K562 (cell line): ENCODE measurements at regions not wholly inside any gene's neighbourhood (a gene's known extent, or its start where the extent isn't known, plus 50 kb on each side); places are given as distances from the start of the nearest gene placed in this dataset.

ENCODE experiments used
- HIVEP1 ChIP-seq: fragments of 250-450 bp; sonication (Bioruptor Pico); IDR thresholded peaks from 2 replicates; pipeline ENCODE4 v1.4.0; 2020; ENCODE audit warnings: mild to moderate bottlenecking
- KDM1A ChIP-seq, 2 experiments: fragments of 450-650 bp; IDR thresholded peaks; 2 replicates each; pipeline ENCODE4 v1.6.1; 2016; ENCODE audit warnings: mild to moderate bottlenecking in 2 of 2
- KLF1 ChIP-seq: fragments of 450-650 bp; IDR thresholded peaks from 2 replicates; pipeline ENCODE4 v1.6.1; 2016; ENCODE audit warnings: missing genetic modification characterization, missing compliant biosample characterization
- MYC ChIP-seq, 2 experiments: fragments of 250-450 bp in 1 of 2; sonication (Bioruptor Pico) in 1 of 2; IDR thresholded peaks; 2 replicates each; pipeline versions ENCODE4 v1.5.1 to v1.6.1; 2012 to 2021; ENCODE audit warnings: low read depth in 2 of 2, borderline replicate concordance in 1 of 2, improper control_type of control experiment in 1 of 2, low read length in 1 of 2, mild to moderate bottlenecking in 1 of 2, moderate library complexity in 1 of 2
- POLR2A ChIP-seq: fragments of 450-650 bp; conservative IDR thresholded peaks from 2 replicates; pipeline ENCODE4 v1.6.1; 2016
- POLR2AphosphoS5 ChIP-seq: IDR thresholded peaks from 2 replicates; pipeline ENCODE4 v1.6.1; 2011; ENCODE audit warnings: mild to moderate bottlenecking, low read depth, low read length, moderate library complexity; ENCODE audit not compliant: control insufficient read depth, insufficient read depth
- RAD21 ChIP-seq, 2 experiments: fragments of 250-450 bp in 1 of 2; fragments of 450-650 bp in 1 of 2; sonication (Bioruptor Pico) in 1 of 2; formaldehyde crosslinking in 1 of 2; IDR thresholded peaks in 1 of 2; conservative IDR thresholded peaks in 1 of 2; 2 replicates each; pipeline versions ENCODE4 v1.4.0 to v1.8.0; 2020 to 2022; ENCODE audit warnings: mild to moderate bottlenecking in 2 of 2, moderate library complexity in 1 of 2
- ZBTB1 ChIP-seq: sonication (generic); formaldehyde crosslinking; IDR thresholded peaks from 2 replicates; pipeline ENCODE4 v1.8.1; 2023; ENCODE audit warnings: missing genetic modification reagents, low read depth, mild to moderate bottlenecking, borderline replicate concordance
- ZNF507 ChIP-seq: conservative IDR thresholded peaks from 2 replicates; pipeline ENCODE4 v1.6.1; 2017; ENCODE audit warnings: missing genetic modification characterization, missing compliant biosample characterization
- ZNF589 ChIP-seq: fragments of 200-800 bp; sonication (Bioruptor generic); IDR thresholded peaks from 2 replicates; pipeline ENCODE4 v1.6.1; 2016; ENCODE audit warnings: low read depth, missing genetic modification characterization, missing compliant biosample characterization
- TF ChIP-seq, protein P1 (sequence below): sonication (generic); formaldehyde crosslinking; IDR thresholded peaks from 2 replicates; pipeline ENCODE4 v1.8.1; 2022; ENCODE audit warnings: missing genetic modification reagents
- TF ChIP-seq, protein P2 (sequence below), 2 experiments: fragments of 200-800 bp in 1 of 2; sonication (Bioruptor generic) in 1 of 2; sonication (generic) in 1 of 2; formaldehyde crosslinking in 1 of 2; IDR thresholded peaks in 1 of 2; conservative IDR thresholded peaks in 1 of 2; 2 replicates each; pipeline versions ENCODE4 v1.5.0 to v1.6.1; 2016 to 2020; ENCODE audit warnings: missing compliant biosample characterization in 1 of 2, missing genetic modification characterization in 1 of 2, missing genetic modification reagents in 1 of 2
- TF ChIP-seq, protein P3 (sequence below), 3 experiments: IDR thresholded peaks in 2 of 3; conservative IDR thresholded peaks in 1 of 3; 2 replicates each; pipeline ENCODE4 v1.5.1; 2011 to 2012; ENCODE audit warnings: low read length in 3 of 3, mild to moderate bottlenecking in 3 of 3, control low read depth in 2 of 3, improper control_type of control experiment in 1 of 3, inconsistent platforms in 1 of 3, low read depth in 1 of 3, mixed read lengths in 1 of 3, moderate library complexity in 1 of 3; ENCODE audit not compliant: insufficient read depth in 2 of 3

DNA sequence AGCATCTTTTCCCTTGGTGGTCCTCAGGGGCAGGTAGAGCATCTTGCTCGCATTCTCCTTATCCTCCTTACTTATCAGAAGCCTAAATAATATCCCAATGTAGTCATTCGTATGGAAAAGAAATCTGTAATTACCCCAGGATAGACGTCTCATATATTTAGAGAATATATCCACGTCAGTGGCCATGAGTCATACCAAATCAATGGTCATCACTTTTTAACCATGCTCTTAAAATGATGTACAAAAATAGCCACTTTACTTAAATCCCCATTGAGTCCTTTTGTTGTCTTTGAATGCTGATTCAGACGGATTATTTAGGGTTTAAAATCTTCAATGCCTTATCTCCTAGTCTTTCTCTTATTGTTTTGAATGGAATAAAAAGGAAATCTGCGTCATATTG, 231.7 kb upstream of the STXBP5 start:
- TF ChIP-seq RAD21 (CRISPR knock-in tag; conservative IDR thresholded peaks at IDR 0.05 in 1 of 2, IDR thresholded peaks at IDR 0.05 in 1 of 2) (no peak), POLR2A (no peak), KDM1A (IDR thresholded peaks at IDR 0.05) (no peak), ZNF507 (tag) (no peak), KLF1 (tag) (no peak), ZNF589 (CRISPR knock-in tag) (no peak), POLR2AphosphoS5 (no peak), HIVEP1 (no peak), MYC (IDR thresholded peaks at IDR 0.05; ENCODE audit: low read depth, low read length) (no peak), MYC (CRISPR knock-in tag; IDR thresholded peaks at IDR 0.05; ENCODE audit: borderline replicate concordance, low read depth) (no peak), ZBTB1 (CRISPR knock-in tag) (no peak)
- TF ChIP-seq, protein P1, sequence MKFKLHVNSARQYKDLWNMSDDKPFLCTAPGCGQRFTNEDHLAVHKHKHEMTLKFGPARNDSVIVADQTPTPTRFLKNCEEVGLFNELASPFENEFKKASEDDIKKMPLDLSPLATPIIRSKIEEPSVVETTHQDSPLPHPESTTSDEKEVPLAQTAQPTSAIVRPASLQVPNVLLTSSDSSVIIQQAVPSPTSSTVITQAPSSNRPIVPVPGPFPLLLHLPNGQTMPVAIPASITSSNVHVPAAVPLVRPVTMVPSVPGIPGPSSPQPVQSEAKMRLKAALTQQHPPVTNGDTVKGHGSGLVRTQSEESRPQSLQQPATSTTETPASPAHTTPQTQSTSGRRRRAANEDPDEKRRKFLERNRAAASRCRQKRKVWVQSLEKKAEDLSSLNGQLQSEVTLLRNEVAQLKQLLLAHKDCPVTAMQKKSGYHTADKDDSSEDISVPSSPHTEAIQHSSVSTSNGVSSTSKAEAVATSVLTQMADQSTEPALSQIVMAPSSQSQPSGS (CRISPR knock-in tag), result no peak
- TF ChIP-seq, protein P2, sequence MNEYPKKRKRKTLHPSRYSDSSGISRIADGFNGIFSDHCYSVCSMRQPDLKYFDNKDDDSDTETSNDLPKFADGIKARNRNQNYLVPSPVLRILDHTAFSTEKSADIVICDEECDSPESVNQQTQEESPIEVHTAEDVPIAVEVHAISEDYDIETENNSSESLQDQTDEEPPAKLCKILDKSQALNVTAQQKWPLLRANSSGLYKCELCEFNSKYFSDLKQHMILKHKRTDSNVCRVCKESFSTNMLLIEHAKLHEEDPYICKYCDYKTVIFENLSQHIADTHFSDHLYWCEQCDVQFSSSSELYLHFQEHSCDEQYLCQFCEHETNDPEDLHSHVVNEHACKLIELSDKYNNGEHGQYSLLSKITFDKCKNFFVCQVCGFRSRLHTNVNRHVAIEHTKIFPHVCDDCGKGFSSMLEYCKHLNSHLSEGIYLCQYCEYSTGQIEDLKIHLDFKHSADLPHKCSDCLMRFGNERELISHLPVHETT (CRISPR knock-in tag; conservative IDR thresholded peaks at IDR 0.05 in 1 of 2, IDR thresholded peaks at IDR 0.05 in 1 of 2), result no peak
- TF ChIP-seq, protein P3, sequence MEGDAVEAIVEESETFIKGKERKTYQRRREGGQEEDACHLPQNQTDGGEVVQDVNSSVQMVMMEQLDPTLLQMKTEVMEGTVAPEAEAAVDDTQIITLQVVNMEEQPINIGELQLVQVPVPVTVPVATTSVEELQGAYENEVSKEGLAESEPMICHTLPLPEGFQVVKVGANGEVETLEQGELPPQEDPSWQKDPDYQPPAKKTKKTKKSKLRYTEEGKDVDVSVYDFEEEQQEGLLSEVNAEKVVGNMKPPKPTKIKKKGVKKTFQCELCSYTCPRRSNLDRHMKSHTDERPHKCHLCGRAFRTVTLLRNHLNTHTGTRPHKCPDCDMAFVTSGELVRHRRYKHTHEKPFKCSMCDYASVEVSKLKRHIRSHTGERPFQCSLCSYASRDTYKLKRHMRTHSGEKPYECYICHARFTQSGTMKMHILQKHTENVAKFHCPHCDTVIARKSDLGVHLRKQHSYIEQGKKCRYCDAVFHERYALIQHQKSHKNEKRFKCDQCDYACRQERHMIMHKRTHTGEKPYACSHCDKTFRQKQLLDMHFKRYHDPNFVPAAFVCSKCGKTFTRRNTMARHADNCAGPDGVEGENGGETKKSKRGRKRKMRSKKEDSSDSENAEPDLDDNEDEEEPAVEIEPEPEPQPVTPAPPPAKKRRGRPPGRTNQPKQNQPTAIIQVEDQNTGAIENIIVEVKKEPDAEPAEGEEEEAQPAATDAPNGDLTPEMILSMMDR (IDR thresholded peaks at IDR 0.05 in 2 of 3, conservative IDR thresholded peaks at IDR 0.05 in 1 of 3; ENCODE audit: insufficient read depth in 2 of 3, low read depth in 1 of 3, low read length in 3 of 3), result no peak
